SK-N-SH treated with all-trans-retinoic acid at 6 μM for 48 hours (cell line): ENCODE measurements at regions not wholly inside any gene's neighbourhood (a gene's known extent, or its start where the extent isn't known, plus 50 kb on each side); places are given as distances from the start of the nearest gene placed in this dataset.

Experiments
- ATAC-seq: fragments of 200-7000 bp; cut with Tn5 transposase; 3 replicates; pipeline ENCODE4 v1.9.1; 2020; ENCODE audit warnings: mild to moderate bottlenecking, moderate library complexity
- ARNTL ChIP-seq: fragments of 450-650 bp; formaldehyde crosslinking; IDR thresholded peaks from 2 replicates; pipeline ENCODE4 v1.5.0; 2020; ENCODE audit warnings: low read depth, mild to moderate bottlenecking, moderate library complexity, borderline replicate concordance
- BACH2 ChIP-seq: fragments of 250-450 bp; sonication (Bioruptor Pico); IDR thresholded peaks from 2 replicates; pipeline ENCODE4 v1.9.0; 2021; ENCODE audit warnings: mild to moderate bottlenecking, borderline replicate concordance
- CREB5 ChIP-seq: fragments of 250-450 bp; sonication (Bioruptor Pico); IDR thresholded peaks from 2 replicates; pipeline ENCODE4 v1.5.1; 2020; ENCODE audit warnings: low read depth, mild to moderate bottlenecking, moderate library complexity
- CSRNP3 ChIP-seq: fragments of 250-450 bp; sonication (Bioruptor Pico); IDR thresholded peaks from 2 replicates; pipeline ENCODE4 v1.5.1; 2021; ENCODE audit warnings: mild to moderate bottlenecking, moderate library complexity
- ESRRG ChIP-seq: fragments of 250-450 bp; sonication (Bioruptor Pico); IDR thresholded peaks from 2 replicates; pipeline ENCODE4 v1.6.1; 2021; ENCODE audit warnings: mild to moderate bottlenecking
- GLIS3 ChIP-seq: fragments of 250-450 bp; sonication (Bioruptor Pico); IDR thresholded peaks from 2 replicates; pipeline ENCODE4 v1.5.0; 2020; ENCODE audit warnings: mild to moderate bottlenecking, moderate library complexity
- OSR1 ChIP-seq: fragments of 250-450 bp; sonication (Bioruptor Pico); IDR thresholded peaks from 2 replicates; pipeline ENCODE4 v1.8.0; 2022; ENCODE audit warnings: moderate library complexity, mild to moderate bottlenecking, inconsistent platforms
- PATZ1 ChIP-seq: fragments of 250-450 bp; sonication (Bioruptor Pico); IDR thresholded peaks from 2 replicates; pipeline ENCODE4 v1.8.0; 2020; ENCODE audit warnings: mild to moderate bottlenecking, moderate library complexity, borderline replicate concordance
- POU6F1 ChIP-seq: fragments of 250-450 bp; sonication (Bioruptor Pico); IDR thresholded peaks from 2 replicates; pipeline ENCODE4 v1.8.0; 2021; ENCODE audit warnings: low read depth, mild to moderate bottlenecking, moderate library complexity, borderline replicate concordance
- PPARA ChIP-seq: fragments of 250-450 bp; sonication (Bioruptor Pico); IDR thresholded peaks from 2 replicates; pipeline ENCODE4 v1.5.0; 2020; ENCODE audit warnings: mild to moderate bottlenecking, borderline replicate concordance
- RARB ChIP-seq: fragments of 250-450 bp; sonication (Bioruptor Pico); IDR thresholded peaks from 2 replicates; pipeline ENCODE4 v1.8.0; 2021; ENCODE audit warnings: mild to moderate bottlenecking, moderate library complexity
- TCF4 ChIP-seq: fragments of 250-450 bp; sonication (Bioruptor Pico); IDR thresholded peaks from 2 replicates; pipeline ENCODE4 v1.8.0; 2021; ENCODE audit warnings: mild to moderate bottlenecking, moderate library complexity, borderline replicate concordance
- TOX ChIP-seq: fragments of 250-450 bp; sonication (Bioruptor Pico); IDR thresholded peaks from 2 replicates; pipeline ENCODE4 v1.8.0; 2021; ENCODE audit warnings: mild to moderate bottlenecking, moderate library complexity, borderline replicate concordance
- TSHZ2 ChIP-seq: fragments of 250-450 bp; sonication (Bioruptor Pico); IDR thresholded peaks from 2 replicates; pipeline ENCODE4 v1.5.0; 2020; ENCODE audit warnings: mild to moderate bottlenecking, moderate library complexity
- ZC3H10 ChIP-seq: fragments of 250-450 bp; sonication (Bioruptor Pico); IDR thresholded peaks from 2 replicates; pipeline ENCODE4 v1.5.1; 2021; ENCODE audit warnings: mild to moderate bottlenecking, moderate library complexity
- ZNF565 ChIP-seq: fragments of 450-650 bp; formaldehyde crosslinking; conservative IDR thresholded peaks from 2 replicates; pipeline ENCODE4 v1.5.0; 2020; ENCODE audit warnings: low read depth, mild to moderate bottlenecking, moderate library complexity
- ZNF70 ChIP-seq: fragments of 450-650 bp; formaldehyde crosslinking; IDR thresholded peaks from 2 replicates; pipeline ENCODE4 v1.5.0; 2020; ENCODE audit warnings: mild to moderate bottlenecking, moderate library complexity
- ZNF8 ChIP-seq: fragments of 450-650 bp; formaldehyde crosslinking; IDR thresholded peaks from 2 replicates; pipeline ENCODE4 v1.5.0; 2020; ENCODE audit warnings: mild to moderate bottlenecking, moderate library complexity

GRCh38 chr3:139235192-139235591 is 108.6 kb upstream of the MRPS22 start (continued):
- TF ChIP-seq PATZ1 (CRISPR knock-in tag) (no peak), ESRRG (CRISPR knock-in tag) (no peak)

GRCh38 chr3:139236336-139236735 is 107.5 kb upstream of the MRPS22 start:
- no peak for ATAC-seq
- TF ChIP-seq ZNF8 (CRISPR knock-in tag) = no peak
- no peak for TF ChIP-seq GLIS3 (CRISPR knock-in tag)
- no peak for TF ChIP-seq CREB5 (CRISPR knock-in tag)
- no peak for TF ChIP-seq ESRRG (CRISPR knock-in tag)
- TF ChIP-seq TOX = no peak
- TF ChIP-seq ZNF70 (CRISPR knock-in tag) = no peak
- no peak for TF ChIP-seq RARB
- no peak for TF ChIP-seq BACH2

GRCh38 chr3:139238281-139239030 is 105.4 kb upstream of the MRPS22 start:
- no peak for ATAC-seq
- TF ChIP-seq PATZ1 (CRISPR knock-in tag) (no peak), PPARA (CRISPR knock-in tag) (no peak), TCF4 (CRISPR knock-in tag) (no peak), GLIS3 (CRISPR knock-in tag) (no peak), TSHZ2 (no peak), OSR1 (CRISPR knock-in tag) (no peak), TOX (no peak), RARB (no peak), CSRNP3 (CRISPR knock-in tag) (no peak), POU6F1 (CRISPR knock-in tag) (no peak), BACH2 (no peak)

GRCh38 chr3:139239550-139239949 is 104.3 kb upstream of the MRPS22 start:
- no peak for ATAC-seq
- TF ChIP-seq RARB (no peak), GLIS3 (CRISPR knock-in tag) (no peak), ZNF565 (CRISPR knock-in tag) (no peak), TSHZ2 (no peak), POU6F1 (CRISPR knock-in tag) (no peak), ZC3H10 (CRISPR knock-in tag) (no peak), TCF4 (CRISPR knock-in tag) (no peak), ARNTL (no peak), ZNF70 (CRISPR knock-in tag) (no peak)
